Lung (tissue), 11 donors: ENCODE measurements at regions not wholly inside any gene's neighbourhood (a gene's known extent, or its start where the extent isn't known, plus 50 kb on each side); places are given as distances from the start of the nearest gene placed in this dataset.

Experiments
- ATAC-seq: fragments of 200-7000 bp; cut with Tn5 transposase; one replicate; pipeline ENCODE4 v1.9.1; 2020; ENCODE audit warnings: moderate number of reproducible peaks; ENCODE audit not compliant: insufficient read depth, low FRiP score
- DNase-seq, 3 donors: peaks; one replicate each; pipeline ENCODE4 v3.0.0-alpha.2; 2013 to 2017
- H3K27ac ChIP-seq, 2 donors: one replicate each; pipeline ENCODE4 v1.5.1; 2013; ENCODE audit warnings: mild to moderate bottlenecking in 2 of 2, moderate library complexity in 2 of 2, control low read depth in 1 of 2, inconsistent platforms in 1 of 2, low read depth in 1 of 2, low read length in 1 of 2
- H3K27me3 ChIP-seq, 3 donors: one replicate each; pipeline ENCODE4 v1.5.1; 2013; ENCODE audit warnings: low read length in 2 of 3; ENCODE audit not compliant: control insufficient read depth in 3 of 3, insufficient read depth in 3 of 3
- H3K36me3 ChIP-seq, 4 donors: one replicate each; pipeline ENCODE4 v1.5.1; 2013; ENCODE audit warnings: low read length in 4 of 4, mild to moderate bottlenecking in 1 of 4, moderate library complexity in 1 of 4; ENCODE audit not compliant: control insufficient read depth in 4 of 4, insufficient read depth in 4 of 4
- H3K4me1 ChIP-seq, 5 donors: one replicate each; pipeline ENCODE4 v1.5.1; 2013; ENCODE audit warnings: low read length in 5 of 5, mild to moderate bottlenecking in 2 of 5, moderate library complexity in 1 of 5; ENCODE audit not compliant: control insufficient read depth in 5 of 5, insufficient read depth in 5 of 5
- H3K4me3 ChIP-seq: one replicate; pipeline ENCODE4 v1.5.1; 2013; ENCODE audit warnings: mild to moderate bottlenecking, control low read depth, moderate library complexity
- H3K9ac ChIP-seq, 2 donors: one replicate each; pipeline ENCODE4 v1.5.1; 2013; ENCODE audit warnings: low read length in 2 of 2, control low read depth in 1 of 2; ENCODE audit not compliant: insufficient read depth in 1 of 2
- H3K9me3 ChIP-seq, 4 donors: one replicate each; pipeline ENCODE4 v1.5.1; 2013; ENCODE audit warnings: low read length in 3 of 4, mild to moderate bottlenecking in 1 of 4, moderate library complexity in 1 of 4; ENCODE audit not compliant: control insufficient read depth in 4 of 4, insufficient read depth in 3 of 4
- CTCF ChIP-seq: IDR thresholded peaks from 2 replicates; pipeline ENCODE4 v1.5.1; 2012; ENCODE audit warnings: mild to moderate bottlenecking; ENCODE audit errors: control extremely low read depth, extremely low read depth
- WGBS, 2 donors: extraction: QIAGEN DNeasy Blood & Tissue Kit; methylation state at CpG; one replicate each; pipeline ENCODE4 v1.1.7; 2013; 5-methylcytosine and 5-hydroxymethylcytosine counted together
- donor health status: control.
- donor health status: control.
- donor health status: Bipolar disorder and iron deficiency.
- donor health status: healthy.
- donor health status: DM: yes; HTN: yes; CAD: no.

GRCh38 chr1:22296701-22297591, 154.0 kb upstream of the WNT4 start:
- WGBS, 2 donors = 45 to 57% methylated on average over 14 of the region's 14 CpGs
- no peak overlapping the region for H3K27ac ChIP-seq

GRCh38 chr1:22297999-22298398, 153.7 kb upstream of the ZBTB40 start:
- H3K4me3 ChIP-seq = no peak overlapping the region
- whole genome bisulfite sequencing, 2 donors = 69 to 93% methylated on average over 1 of the region's 1 CpG
- no peak for TF ChIP-seq CTCF
- H3K27me3 ChIP-seq = peaks cover 0 to 9% (median 2%) of the 10 kb centered on the region in 3 donors
- no peak overlapping the region for H3K27ac ChIP-seq
- H3K36me3 ChIP-seq = no peaks in the 10 kb centered on the region
- no peak overlapping the region for H3K9ac ChIP-seq
- H3K9me3 ChIP-seq = peaks cover 0 to 3% (median 0%) of the 10 kb centered on the region in 4 donors
- ATAC-seq = no peak
- peaks cover 0 to 6% (median 0%) of the 10 kb centered on the region in 5 donors for H3K4me1 ChIP-seq
- no peak for DNase-seq

More at GRCh38 chr1:22296701-22297591, 154.0 kb upstream of the WNT4 start:
- no peak for TF ChIP-seq CTCF
- ATAC-seq = no peak
- peaks cover 0 to 6% (median 0%) of the 10 kb centered on the region in 5 donors for H3K4me1 ChIP-seq
- H3K9ac ChIP-seq = no peak overlapping the region
- no peak for DNase-seq
- H3K27me3 ChIP-seq = peaks cover 0 to 9% (median 2%) of the 10 kb centered on the region in 3 donors
- no peaks in the 10 kb centered on the region for H3K36me3 ChIP-seq
- H3K4me3 ChIP-seq = no peak overlapping the region
- H3K9me3 ChIP-seq = peaks cover 0 to 3% (median 0%) of the 10 kb centered on the region in 4 donors

- DNase-seq (no peak), ATAC-seq (no peak)
- TF ChIP-seq CTCF = no peak
- no peak overlapping the region for H3K9ac ChIP-seq
- peaks cover 0 to 3% (median under 1%) of the 10 kb centered on the region in 4 donors for H3K9me3 ChIP-seq
- no peaks in the 10 kb centered on the region for H3K36me3 ChIP-seq
- no peaks in the 10 kb centered on the region for H3K4me1 ChIP-seq
- H3K27ac ChIP-seq = no peak overlapping the region
- H3K4me3 ChIP-seq = no peak overlapping the region
- peaks cover 0 to 10% (median 2%) of the 10 kb centered on the region in 3 donors for H3K27me3 ChIP-seq
Observed at GRCh38 chr1:22303816-22304215, 147.8 kb upstream of the ZBTB40 start.
